Mesothelial cell of epicardium (in vitro differentiated cells): ENCODE measurements at regions not wholly inside any gene's neighbourhood (a gene's known extent, or its start where the extent isn't known, plus 50 kb on each side); places are given as distances from the start of the nearest gene placed in this dataset.

Experiments used
- DNase-seq, 2 experiments: peaks; one replicate each; pipeline ENCODE4 v3.0.0; 2021; ENCODE audit warnings: low spot score in 2 of 2; ENCODE audit not compliant: unreplicated experiment in 2 of 2
- H3K27ac Mint-ChIP-seq: 2 replicates; pipeline ENCODE4 v1.8.0; 2021; ENCODE audit warnings: mixed read lengths
- H3K27me3 Mint-ChIP-seq: 2 replicates; pipeline ENCODE4 v1.8.0; 2021; ENCODE audit warnings: low read depth, mixed read lengths
- H3K36me3 Mint-ChIP-seq: 2 replicates; pipeline ENCODE4 v1.8.0; 2021; ENCODE audit warnings: mixed read lengths
- H3K4me1 Mint-ChIP-seq: 2 replicates; pipeline ENCODE4 v1.8.0; 2021; ENCODE audit warnings: mixed read lengths
- H3K4me3 Mint-ChIP-seq: 2 replicates; pipeline ENCODE4 v1.8.0; 2021; ENCODE audit warnings: mild to moderate bottlenecking, moderate library complexity, mixed read lengths
- H3K9me3 Mint-ChIP-seq: 2 replicates; pipeline ENCODE4 v1.8.0; 2021; ENCODE audit warnings: mixed read lengths
- TF ChIP-seq, protein P1 (sequence below): fragments of 200-600 bp; sonication (generic); IDR thresholded peaks from one replicate; pipeline ENCODE4 v1.5.0; 2021; ENCODE audit warnings: antibody characterized with exemption; ENCODE audit not compliant: unreplicated experiment

DNA sequence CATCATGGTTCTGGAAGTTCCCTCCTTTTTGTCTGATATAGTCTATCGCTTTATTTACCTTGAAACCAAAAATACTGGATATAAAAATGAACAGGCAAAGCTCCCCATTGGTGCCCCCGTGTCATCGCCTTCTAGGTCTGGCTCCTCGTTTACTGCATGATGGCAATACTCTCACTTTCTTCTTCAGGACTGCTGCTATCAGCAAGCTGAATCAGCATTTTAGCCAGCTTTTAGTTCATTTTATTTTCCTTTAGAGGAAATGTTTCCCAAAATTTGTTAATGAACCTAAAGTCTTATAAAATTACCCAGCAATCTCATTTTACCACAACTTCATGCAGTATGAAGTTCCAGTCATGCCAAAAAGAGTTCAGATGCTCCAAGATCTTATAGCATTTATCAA, 80.5 kb downstream of the ZIC3 start:
- peaks cover 34% of the 10 kb centered on the region for H3K9me3 Mint-ChIP-seq
- TF ChIP-seq, protein P1, sequence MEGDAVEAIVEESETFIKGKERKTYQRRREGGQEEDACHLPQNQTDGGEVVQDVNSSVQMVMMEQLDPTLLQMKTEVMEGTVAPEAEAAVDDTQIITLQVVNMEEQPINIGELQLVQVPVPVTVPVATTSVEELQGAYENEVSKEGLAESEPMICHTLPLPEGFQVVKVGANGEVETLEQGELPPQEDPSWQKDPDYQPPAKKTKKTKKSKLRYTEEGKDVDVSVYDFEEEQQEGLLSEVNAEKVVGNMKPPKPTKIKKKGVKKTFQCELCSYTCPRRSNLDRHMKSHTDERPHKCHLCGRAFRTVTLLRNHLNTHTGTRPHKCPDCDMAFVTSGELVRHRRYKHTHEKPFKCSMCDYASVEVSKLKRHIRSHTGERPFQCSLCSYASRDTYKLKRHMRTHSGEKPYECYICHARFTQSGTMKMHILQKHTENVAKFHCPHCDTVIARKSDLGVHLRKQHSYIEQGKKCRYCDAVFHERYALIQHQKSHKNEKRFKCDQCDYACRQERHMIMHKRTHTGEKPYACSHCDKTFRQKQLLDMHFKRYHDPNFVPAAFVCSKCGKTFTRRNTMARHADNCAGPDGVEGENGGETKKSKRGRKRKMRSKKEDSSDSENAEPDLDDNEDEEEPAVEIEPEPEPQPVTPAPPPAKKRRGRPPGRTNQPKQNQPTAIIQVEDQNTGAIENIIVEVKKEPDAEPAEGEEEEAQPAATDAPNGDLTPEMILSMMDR = no peak
- no peak overlapping the region for H3K27ac Mint-ChIP-seq
- no peak for DNase-seq
- H3K27me3 Mint-ChIP-seq = no peaks in the 10 kb centered on the region
- no peaks in the 10 kb centered on the region for H3K4me1 Mint-ChIP-seq
- no peak overlapping the region for H3K4me3 Mint-ChIP-seq
- H3K36me3 Mint-ChIP-seq = no peaks in the 10 kb centered on the region

DNA sequence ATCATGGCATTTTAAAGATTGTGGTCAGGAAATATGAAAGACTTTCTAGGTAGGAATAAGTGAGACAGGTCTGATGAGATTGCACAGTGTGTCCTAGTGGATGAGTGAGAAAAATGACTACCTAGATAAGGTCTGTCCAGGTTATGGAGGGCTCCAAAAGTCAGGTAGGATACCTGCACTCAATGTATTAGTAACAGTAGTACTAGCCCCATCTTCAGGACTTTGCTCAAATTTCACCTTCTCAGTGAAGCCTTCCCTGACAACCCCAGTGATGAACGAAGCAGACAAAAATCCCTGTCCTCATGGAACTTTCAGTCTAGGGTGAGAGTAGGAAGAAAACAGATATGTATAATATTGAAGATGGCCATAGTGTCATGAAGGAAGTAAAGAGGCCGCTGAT, 85.7 kb downstream of the ZIC3 start:
- H3K4me1 Mint-ChIP-seq = no peaks in the 10 kb centered on the region
- H3K36me3 Mint-ChIP-seq = no peaks in the 10 kb centered on the region
- no peak overlapping the region for H3K27ac Mint-ChIP-seq
- TF ChIP-seq, protein P1 = no peak
- H3K9me3 Mint-ChIP-seq = peaks cover 34% of the 10 kb centered on the region
- no peak for DNase-seq
- H3K4me3 Mint-ChIP-seq = no peak overlapping the region
- no peaks in the 10 kb centered on the region for H3K27me3 Mint-ChIP-seq

GRCh38 chrX:137652086-137652485, 86.2 kb downstream of the ZIC3 start:
- no peak overlapping the region for H3K4me3 Mint-ChIP-seq
- no peaks in the 10 kb centered on the region for H3K27me3 Mint-ChIP-seq
- DNase-seq = no peak
- no peaks in the 10 kb centered on the region for H3K36me3 Mint-ChIP-seq
- TF ChIP-seq, protein P1 = no peak
- no peak overlapping the region for H3K27ac Mint-ChIP-seq
- no peaks in the 10 kb centered on the region for H3K4me1 Mint-ChIP-seq
- peaks cover 30% of the 10 kb centered on the region for H3K9me3 Mint-ChIP-seq

GRCh38 chrX:137654481-137654880, 88.6 kb downstream of the ZIC3 start:
- Mint-ChIP-seq H3K27ac (no peak overlapping the region), H3K4me1 (no peaks in the 10 kb centered on the region), H3K36me3 (no peaks in the 10 kb centered on the region), H3K9me3 (peaks cover 26% of the 10 kb centered on the region), H3K4me3 (no peak overlapping the region), H3K27me3 (no peaks in the 10 kb centered on the region)
- no peak for DNase-seq
- TF ChIP-seq, protein P1 = no peak

DNA sequence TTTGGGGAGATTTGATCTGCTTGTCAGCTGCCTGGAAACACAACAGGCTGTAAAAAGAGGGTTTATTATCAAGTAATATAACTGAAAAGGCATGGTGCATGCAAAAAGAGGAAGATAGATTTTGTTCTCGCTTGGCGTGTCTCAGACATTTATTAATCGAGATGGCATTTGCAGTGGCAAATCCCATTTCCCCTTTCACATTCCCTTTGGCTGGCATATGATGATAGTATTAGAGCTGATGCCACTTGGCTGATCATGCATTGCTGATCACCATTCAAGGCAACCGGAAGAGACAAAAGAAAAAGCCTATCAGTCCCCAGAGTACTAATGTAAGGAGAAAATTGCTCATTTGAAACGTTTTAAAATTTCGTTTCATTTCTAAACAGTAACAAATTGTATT, 101.8 kb downstream of the ZIC3 start:
- no peak overlapping the region for H3K4me3 Mint-ChIP-seq
- H3K4me1 Mint-ChIP-seq = no peaks in the 10 kb centered on the region
- TF ChIP-seq, protein P1 = no peak
- H3K27ac Mint-ChIP-seq = no peak overlapping the region
- DNase-seq = no peak
- H3K36me3 Mint-ChIP-seq = peaks cover 6% of the 10 kb centered on the region
- no peaks in the 10 kb centered on the region for H3K27me3 Mint-ChIP-seq
- H3K9me3 Mint-ChIP-seq = peaks cover 24% of the 10 kb centered on the region

DNA sequence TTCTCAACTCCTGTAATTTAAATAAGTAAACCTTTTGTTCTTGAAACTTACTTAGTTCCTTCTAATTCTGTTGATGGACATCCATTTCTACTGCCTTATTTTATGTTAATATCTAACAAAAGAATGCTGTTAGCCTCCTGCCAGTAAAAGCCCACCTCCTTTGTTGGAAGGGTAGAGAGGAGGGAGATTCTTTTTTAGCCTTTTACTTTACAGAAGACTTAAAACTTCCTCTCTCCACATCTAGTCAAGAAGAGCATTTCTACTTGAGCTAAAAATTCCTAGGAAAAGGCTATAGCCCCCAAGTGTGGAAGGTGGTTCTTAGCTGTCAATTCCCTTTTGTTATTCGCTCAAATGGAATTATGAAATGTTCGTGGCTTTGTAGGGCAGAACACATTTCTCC, 118.7 kb downstream of the ZIC3 start:
- H3K27me3 Mint-ChIP-seq = peaks cover 3% of the 10 kb centered on the region
- DNase-seq = no peak
- no peak overlapping the region for H3K27ac Mint-ChIP-seq
- no peaks in the 10 kb centered on the region for H3K36me3 Mint-ChIP-seq
- H3K9me3 Mint-ChIP-seq = peaks cover 13% of the 10 kb centered on the region
- TF ChIP-seq, protein P1 = no peak
- H3K4me1 Mint-ChIP-seq = no peaks in the 10 kb centered on the region
- no peak overlapping the region for H3K4me3 Mint-ChIP-seq
